GM23338 (cell line): ENCODE measurements at regions not wholly inside any gene's neighbourhood (a gene's known extent, or its start where the extent isn't known, plus 50 kb on each side); places are given as distances from the start of the nearest gene placed in this dataset.

Experiments
- ATAC-seq: fragments of 200-7000 bp; cut with Tn5 transposase; 3 replicates; pipeline ENCODE4 v1.9.1; 2020
- DNase-seq: peaks from one replicate; pipeline ENCODE4 v3.0.0-alpha.2; 2015; ENCODE audit warnings: low spot score
- H2AFZ ChIP-seq: fragments of 200-600 bp; sonication (generic); 2 replicates; pipeline ENCODE4 v1.8.0; 2016; ENCODE audit warnings: antibody characterized with exemption, mild to moderate bottlenecking, moderate library complexity
- H3F3A ChIP-seq: fragments of 200-600 bp; sonication (generic); replicated peaks from 2 replicates; pipeline ENCODE4 v1.8.0; 2017; ENCODE audit warnings: antibody characterized with exemption, mixed run types, low read depth
- H3K27ac ChIP-seq: fragments of 200-600 bp; sonication (generic); 2 replicates; pipeline ENCODE4 v1.6.1; 2016; ENCODE audit warnings: low read depth
- H3K27me3 ChIP-seq: fragments of 200-600 bp; sonication (generic); 2 replicates; pipeline ENCODE4 v1.8.0; 2016; ENCODE audit warnings: mild to moderate bottlenecking, mixed run types, moderate library complexity; ENCODE audit not compliant: insufficient read depth
- H3K36me3 ChIP-seq: fragments of 200-600 bp; sonication (generic); 2 replicates; pipeline ENCODE4 v1.8.0; 2016; ENCODE audit warnings: mild to moderate bottlenecking; ENCODE audit not compliant: insufficient read depth
- H3K4me1 ChIP-seq: fragments of 200-600 bp; sonication (generic); 2 replicates; pipeline ENCODE4 v1.8.0; 2016; ENCODE audit warnings: mild to moderate bottlenecking, moderate library complexity; ENCODE audit not compliant: insufficient read depth
- H3K4me2 ChIP-seq: fragments of 200-600 bp; sonication (generic); 2 replicates; pipeline ENCODE4 v1.7.1; 2017; ENCODE audit warnings: mixed run types
- H3K4me3 ChIP-seq: fragments of 200-600 bp; sonication (generic); 2 replicates; pipeline ENCODE4 v1.6.1; 2016; ENCODE audit warnings: mixed run types
- H3K79me2 ChIP-seq: fragments of 200-600 bp; sonication (generic); replicated peaks from 2 replicates; pipeline ENCODE4 v1.8.0; 2017; ENCODE audit warnings: mild to moderate bottlenecking; ENCODE audit not compliant: insufficient read depth
- H3K9me2 ChIP-seq: fragments of 200-600 bp; sonication (generic); 2 replicates; pipeline ENCODE4 v1.8.0; 2017; ENCODE audit not compliant: insufficient read depth
- H4K20me1 ChIP-seq: fragments of 200-600 bp; sonication (generic); replicated peaks from 2 replicates; pipeline ENCODE4 v1.8.0; 2017; ENCODE audit warnings: mild to moderate bottlenecking; ENCODE audit not compliant: insufficient read depth
- H3K27ac Mint-ChIP-seq: 2 replicates; pipeline ENCODE4 v1.8.0; 2020; ENCODE audit warnings: inconsistent platforms, mild to moderate bottlenecking, moderate library complexity, mixed read lengths
- H3K27me3 Mint-ChIP-seq: 3 replicates; pipeline ENCODE4 v1.8.0; 2022; ENCODE audit warnings: low read depth, mild to moderate bottlenecking, moderate library complexity, mixed read lengths, inconsistent platforms; ENCODE audit not compliant: insufficient read depth, poor library complexity
- H3K36me3 Mint-ChIP-seq: 3 replicates; pipeline ENCODE4 v1.8.0; 2021; ENCODE audit warnings: low read depth, mild to moderate bottlenecking, inconsistent platforms, moderate library complexity, mixed read lengths
- H3K4me1 Mint-ChIP-seq: 3 replicates; pipeline ENCODE4 v1.8.0; 2020; ENCODE audit warnings: mild to moderate bottlenecking, inconsistent platforms, mixed read lengths
- H3K4me3 Mint-ChIP-seq: 3 replicates; pipeline ENCODE4 v1.8.0; 2021; ENCODE audit warnings: moderate library complexity, mild to moderate bottlenecking, inconsistent platforms, mixed read lengths
- H3K9me3 Mint-ChIP-seq: 3 replicates; pipeline ENCODE4 v1.8.0; 2020; ENCODE audit warnings: moderate library complexity, mild to moderate bottlenecking, inconsistent platforms, mixed read lengths
- CREB1 ChIP-seq: fragments of 250-450 bp; sonication (Bioruptor Pico); IDR thresholded peaks from 2 replicates; pipeline ENCODE4 v1.5.0; 2020; ENCODE audit warnings: low read depth, mild to moderate bottlenecking, moderate library complexity
- CTCF ChIP-seq, 2 experiments: fragments of 200-600 bp in 1 of 2; sonication (generic) in 1 of 2; conservative IDR thresholded peaks; 2 replicates each; pipeline versions ENCODE4 v1.5.1 to v1.6.1; 2016 to 2017; ENCODE audit warnings: antibody characterized with exemption in 2 of 2, low read depth in 2 of 2, mild to moderate bottlenecking in 2 of 2, moderate library complexity in 1 of 2
- EZH2 ChIP-seq: fragments of 200-600 bp; sonication (generic); IDR thresholded peaks from one replicate; pipeline ENCODE4 v1.8.0; 2017; ENCODE audit warnings: antibody characterized with exemption, mild to moderate bottlenecking, low read depth; ENCODE audit not compliant: unreplicated experiment
- EZH2phosphoT487 ChIP-seq: fragments of 200-600 bp; sonication (generic); IDR thresholded peaks from one replicate; pipeline ENCODE4 v1.8.1; 2018; ENCODE audit warnings: antibody characterized with exemption; ENCODE audit not compliant: unreplicated experiment
- JUNB ChIP-seq: IDR thresholded peaks from one replicate; pipeline ENCODE4 v1.6.1; 2016; ENCODE audit warnings: antibody characterized with exemption; ENCODE audit not compliant: unreplicated experiment
- NANOG ChIP-seq: IDR thresholded peaks from 2 replicates; pipeline ENCODE4 v1.6.1; 2016; ENCODE audit warnings: antibody characterized with exemption, borderline replicate concordance
- POLR2AphosphoS5 ChIP-seq: IDR thresholded peaks from 2 replicates; pipeline ENCODE4 v1.6.1; 2016; ENCODE audit warnings: antibody characterized with exemption, low read depth
- STAT1 ChIP-seq: IDR thresholded peaks from one replicate; pipeline ENCODE4 v1.6.1; 2016; ENCODE audit warnings: antibody characterized with exemption; ENCODE audit not compliant: unreplicated experiment
- ZNF114 ChIP-seq: fragments of 250-450 bp; sonication (Bioruptor Pico); IDR thresholded peaks from 2 replicates; pipeline ENCODE4 v1.5.0; 2020; ENCODE audit warnings: mild to moderate bottlenecking, moderate library complexity
- ZNF331 ChIP-seq: fragments of 250-450 bp; sonication (Bioruptor Pico); IDR thresholded peaks from 2 replicates; pipeline ENCODE4 v1.5.0; 2020; ENCODE audit warnings: low read depth, mild to moderate bottlenecking, moderate library complexity
- ZNF462 ChIP-seq: fragments of 250-450 bp; sonication (Bioruptor Pico); IDR thresholded peaks from 2 replicates; pipeline ENCODE4 v1.5.0; 2020; ENCODE audit warnings: mild to moderate bottlenecking, moderate library complexity
- TF ChIP-seq, protein P1 (sequence below): IDR thresholded peaks from one replicate; pipeline ENCODE4 v1.6.1; 2018; ENCODE audit warnings: antibody characterized with exemption; ENCODE audit not compliant: unreplicated experiment
- TF ChIP-seq, protein P2 (sequence below): IDR thresholded peaks from 2 replicates; pipeline ENCODE4 v1.6.1; 2016; ENCODE audit warnings: antibody characterized with exemption

DNA sequence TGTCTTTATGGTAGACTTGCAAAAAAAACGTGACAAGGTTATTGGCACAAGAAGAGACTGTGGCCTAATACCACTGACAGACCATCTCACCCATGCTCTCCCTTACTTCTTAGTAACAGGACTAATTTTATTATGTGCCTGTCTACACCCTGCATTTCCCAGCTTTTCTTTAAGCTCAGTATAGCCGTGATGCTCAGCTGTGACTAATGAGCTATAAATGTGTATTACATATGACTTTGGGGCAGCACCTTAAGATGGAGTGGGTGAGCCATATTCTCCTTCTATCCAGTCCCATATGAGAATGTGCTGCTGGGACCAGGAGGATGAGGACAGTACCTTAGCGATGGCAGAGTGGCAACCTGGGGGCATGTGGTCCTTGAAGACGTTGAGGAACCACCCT is 293.5 kb downstream of the RNF144A start:
- no peak for ATAC-seq
- H3K79me2 ChIP-seq: no peaks in the 10 kb centered on the region
- H2AFZ ChIP-seq: no peak overlapping the region
- H3K4me3 ChIP-seq: no peak overlapping the region
- H3K4me2 ChIP-seq: no peak overlapping the region
- no peaks in the 10 kb centered on the region for H4K20me1 ChIP-seq
- Mint-ChIP-seq H3K36me3 (no peaks in the 10 kb centered on the region; the same call in 2 of the 3 replicates), H3K9me3 (no peaks in the 10 kb centered on the region), H3K27me3 (no peaks in the 10 kb centered on the region), H3K27ac (no peak overlapping the region), H3K4me1 (peaks cover 22% of the 10 kb centered on the region), H3K4me3 (no peak overlapping the region)
- DNase-seq: no peak
- H3K9me2 ChIP-seq: peaks cover 9% of the 10 kb centered on the region
- H3K4me1 ChIP-seq: peaks cover 4% of the 10 kb centered on the region; the same call in 1 of the 2 replicates
- no peaks in the 10 kb centered on the region for H3K36me3 ChIP-seq
- no peak for TF ChIP-seq STAT1
- TF ChIP-seq EZH2: no peak
- no peak for TF ChIP-seq ZNF114 (CRISPR knock-in tag)
- TF ChIP-seq, protein P1, sequence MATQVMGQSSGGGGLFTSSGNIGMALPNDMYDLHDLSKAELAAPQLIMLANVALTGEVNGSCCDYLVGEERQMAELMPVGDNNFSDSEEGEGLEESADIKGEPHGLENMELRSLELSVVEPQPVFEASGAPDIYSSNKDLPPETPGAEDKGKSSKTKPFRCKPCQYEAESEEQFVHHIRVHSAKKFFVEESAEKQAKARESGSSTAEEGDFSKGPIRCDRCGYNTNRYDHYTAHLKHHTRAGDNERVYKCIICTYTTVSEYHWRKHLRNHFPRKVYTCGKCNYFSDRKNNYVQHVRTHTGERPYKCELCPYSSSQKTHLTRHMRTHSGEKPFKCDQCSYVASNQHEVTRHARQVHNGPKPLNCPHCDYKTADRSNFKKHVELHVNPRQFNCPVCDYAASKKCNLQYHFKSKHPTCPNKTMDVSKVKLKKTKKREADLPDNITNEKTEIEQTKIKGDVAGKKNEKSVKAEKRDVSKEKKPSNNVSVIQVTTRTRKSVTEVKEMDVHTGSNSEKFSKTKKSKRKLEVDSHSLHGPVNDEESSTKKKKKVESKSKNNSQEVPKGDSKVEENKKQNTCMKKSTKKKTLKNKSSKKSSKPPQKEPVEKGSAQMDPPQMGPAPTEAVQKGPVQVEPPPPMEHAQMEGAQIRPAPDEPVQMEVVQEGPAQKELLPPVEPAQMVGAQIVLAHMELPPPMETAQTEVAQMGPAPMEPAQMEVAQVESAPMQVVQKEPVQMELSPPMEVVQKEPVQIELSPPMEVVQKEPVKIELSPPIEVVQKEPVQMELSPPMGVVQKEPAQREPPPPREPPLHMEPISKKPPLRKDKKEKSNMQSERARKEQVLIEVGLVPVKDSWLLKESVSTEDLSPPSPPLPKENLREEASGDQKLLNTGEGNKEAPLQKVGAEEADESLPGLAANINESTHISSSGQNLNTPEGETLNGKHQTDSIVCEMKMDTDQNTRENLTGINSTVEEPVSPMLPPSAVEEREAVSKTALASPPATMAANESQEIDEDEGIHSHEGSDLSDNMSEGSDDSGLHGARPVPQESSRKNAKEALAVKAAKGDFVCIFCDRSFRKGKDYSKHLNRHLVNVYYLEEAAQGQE: no peak
- no peak for TF ChIP-seq CREB1
- TF ChIP-seq ZNF462 (CRISPR knock-in tag): no peak
- no peak for TF ChIP-seq CTCF (conservative IDR thresholded peaks at IDR 0.05; ENCODE audit: low read depth in 2 of 2)
- TF ChIP-seq, protein P2, sequence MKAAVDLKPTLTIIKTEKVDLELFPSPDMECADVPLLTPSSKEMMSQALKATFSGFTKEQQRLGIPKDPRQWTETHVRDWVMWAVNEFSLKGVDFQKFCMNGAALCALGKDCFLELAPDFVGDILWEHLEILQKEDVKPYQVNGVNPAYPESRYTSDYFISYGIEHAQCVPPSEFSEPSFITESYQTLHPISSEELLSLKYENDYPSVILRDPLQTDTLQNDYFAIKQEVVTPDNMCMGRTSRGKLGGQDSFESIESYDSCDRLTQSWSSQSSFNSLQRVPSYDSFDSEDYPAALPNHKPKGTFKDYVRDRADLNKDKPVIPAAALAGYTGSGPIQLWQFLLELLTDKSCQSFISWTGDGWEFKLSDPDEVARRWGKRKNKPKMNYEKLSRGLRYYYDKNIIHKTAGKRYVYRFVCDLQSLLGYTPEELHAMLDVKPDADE: no peak
- no peak for TF ChIP-seq JUNB
- TF ChIP-seq EZH2phosphoT487: no peak
- TF ChIP-seq NANOG: no peak
- no peak for TF ChIP-seq ZNF331 (CRISPR knock-in tag)
- no peak for TF ChIP-seq POLR2AphosphoS5
- H3F3A ChIP-seq: no peaks in the 10 kb centered on the region
- no peak overlapping the region for H3K27ac ChIP-seq
- H3K27me3 ChIP-seq: no peaks in the 10 kb centered on the region
